SHP77 treated with DMSO at 0.1 percent for 48 hours (cell line): ENCODE measurements at regions not wholly inside any gene's neighbourhood (a gene's known extent, or its start where the extent isn't known, plus 50 kb on each side); places are given as distances from the start of the nearest gene placed in this dataset.
"Not testable (repeated sequence)": the region's sequence is repeated elsewhere in the genome, so short reads cannot be mapped to it uniquely, and the experiment has no call there.

Experiments used
- DNase-seq: peaks from one replicate; lab custom pipeline; 2025; lab: John Stamatoyannopoulos, UW

- no peak for DNase-seq
Observed at GRCh38 chr1:182259968-182260367, 131.6 kb downstream of the GLUL start.

- no peak for DNase-seq
Observed at GRCh38 chr1:182259229-182259872, 132.2 kb downstream of the GLUL start.

- no peak for DNase-seq
Observed at GRCh38 chr1:182257369-182258063, 134.1 kb downstream of the GLUL start.

- no peak for DNase-seq
Observed at GRCh38 chr1:182256931-182257330, 134.7 kb downstream of the GLUL start.

GRCh38 chr1:182255494-182255893, 136.1 kb downstream of the GLUL start:
- DNase-seq: no peak

GRCh38 chr1:182253319-182253860, 138.2 kb downstream of the GLUL start:
- DNase-seq: no peak

GRCh38 chr1:182251561-182251960, 140.0 kb downstream of the GLUL start:
- DNase-seq: no peak

GRCh38 chr1:182249201-182249676, 142.4 kb downstream of the GLUL start:
- no peak for DNase-seq

GRCh38 chr1:182248721-182249120, 142.9 kb downstream of the GLUL start:
- no peak for DNase-seq

GRCh38 chr1:182247813-182248212, 143.8 kb downstream of the GLUL start:
- not testable (repeated sequence) for DNase-seq

GRCh38 chr1:182246783-182247182, 144.8 kb downstream of the GLUL start:
- no peak for DNase-seq

- DNase-seq: no peak
Observed at GRCh38 chr1:182245040-182245439, 146.6 kb downstream of the GLUL start.

- no peak for DNase-seq
Observed at GRCh38 chr1:182244451-182244850, 147.1 kb downstream of the GLUL start.

- DNase-seq: no peak
Observed at GRCh38 chr1:182242641-182243040, 148.9 kb downstream of the GLUL start.

GRCh38 chr1:182240085-182240484, 151.5 kb downstream of the GLUL start:
- DNase-seq: no peak

- no peak for DNase-seq
Observed at GRCh38 chr1:182238421-182238820, 153.2 kb downstream of the GLUL start.

- DNase-seq: no peak
Observed at GRCh38 chr1:182237329-182237728, 154.3 kb downstream of the GLUL start.

GRCh38 chr1:182236651-182237077, 154.9 kb downstream of the GLUL start:
- DNase-seq: no peak

GRCh38 chr1:182235952-182236650, 155.5 kb downstream of the GLUL start:
- DNase-seq: peak; percentile 48

- DNase-seq: no peak
Observed at GRCh38 chr1:182235604-182235951, 156.0 kb downstream of the GLUL start.

GRCh38 chr1:182229921-182230491, 161.6 kb downstream of the GLUL start:
- DNase-seq: no peak

- no peak for DNase-seq
Observed at GRCh38 chr1:182229451-182229850, 162.1 kb downstream of the GLUL start.
